Stimulated activated CD8-positive, alpha-beta memory T cell treated with anti-CD3 and anti-CD28 coated beads, Interleukin-12 subunit alpha, Interleukin-12 subunit beta, amount 100 ng/mL, for 24 hours (primary cell): ENCODE measurements at regions not wholly inside any gene's neighbourhood (a gene's known extent, or its start where the extent isn't known, plus 50 kb on each side); places are given as distances from the start of the nearest gene placed in this dataset.
"Not testable (repeated sequence)": the region's sequence is repeated elsewhere in the genome, so short reads cannot be mapped to it uniquely, and the experiment has no call there.

Experiments used
- DNase-seq: peaks from one replicate; pipeline ENCODE4 v3.0.0-alpha.2; 2020; ENCODE audit errors: extremely low read depth

DNA sequence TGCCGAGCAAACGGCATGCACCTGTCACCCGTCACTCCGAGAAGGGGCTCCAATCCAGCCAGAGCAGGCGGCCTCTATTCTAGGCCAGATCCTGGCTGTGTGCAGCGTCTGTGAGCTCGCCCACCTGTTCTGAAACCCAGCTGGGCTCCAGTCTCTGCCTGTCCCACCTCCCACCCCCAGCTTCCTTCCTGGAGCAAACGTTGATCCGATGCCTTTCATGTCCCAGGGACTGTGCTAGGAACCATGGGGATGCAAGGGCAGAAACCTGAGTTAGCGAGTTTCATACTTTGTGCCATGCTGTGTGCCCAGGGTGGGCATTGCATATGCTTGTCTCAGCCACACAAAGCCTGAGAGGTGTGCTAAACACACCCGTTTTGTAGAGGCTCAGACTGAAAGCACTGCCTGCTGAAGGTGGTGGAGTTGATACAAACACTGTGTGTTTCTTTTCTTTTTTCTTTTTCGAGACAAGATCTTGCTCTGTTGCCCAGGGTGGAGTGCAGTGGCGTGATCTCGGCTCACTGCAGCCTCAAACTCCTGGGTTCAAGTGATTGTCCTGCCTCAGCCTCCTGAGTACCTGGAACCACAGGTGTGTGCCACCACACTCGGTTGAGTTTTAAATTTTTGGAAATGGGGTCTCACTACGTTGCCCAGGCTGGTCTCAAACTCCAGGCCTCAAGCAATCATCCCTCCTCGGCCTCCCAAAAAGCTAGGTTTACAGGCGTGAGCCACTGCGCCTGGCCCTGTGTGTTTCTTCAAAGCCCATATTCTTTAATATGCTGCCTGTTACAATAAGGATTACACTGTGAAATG is 84.1 kb upstream of the MED13L start:
- no peak for DNase-seq

DNA sequence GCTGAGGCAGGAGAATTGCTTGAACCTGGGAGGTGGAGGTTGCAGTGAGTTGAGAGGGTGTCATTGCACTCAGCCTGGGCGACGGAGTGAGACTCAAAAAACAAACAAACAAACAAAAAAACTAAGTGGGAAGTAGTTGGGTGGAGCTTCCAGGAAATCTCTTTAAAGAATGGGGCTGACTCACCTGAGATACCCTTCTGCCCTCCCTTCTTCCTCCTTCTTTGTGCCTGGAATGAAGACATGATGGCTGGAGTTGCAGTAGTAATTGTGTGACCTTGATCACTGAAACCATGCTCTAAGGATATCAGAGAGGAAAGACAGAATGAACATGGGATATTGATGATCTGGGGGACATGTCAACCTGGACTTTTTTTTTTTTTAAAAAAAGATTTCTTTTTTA is 87.6 kb upstream of the MED13L start:
- no peak for DNase-seq

DNA sequence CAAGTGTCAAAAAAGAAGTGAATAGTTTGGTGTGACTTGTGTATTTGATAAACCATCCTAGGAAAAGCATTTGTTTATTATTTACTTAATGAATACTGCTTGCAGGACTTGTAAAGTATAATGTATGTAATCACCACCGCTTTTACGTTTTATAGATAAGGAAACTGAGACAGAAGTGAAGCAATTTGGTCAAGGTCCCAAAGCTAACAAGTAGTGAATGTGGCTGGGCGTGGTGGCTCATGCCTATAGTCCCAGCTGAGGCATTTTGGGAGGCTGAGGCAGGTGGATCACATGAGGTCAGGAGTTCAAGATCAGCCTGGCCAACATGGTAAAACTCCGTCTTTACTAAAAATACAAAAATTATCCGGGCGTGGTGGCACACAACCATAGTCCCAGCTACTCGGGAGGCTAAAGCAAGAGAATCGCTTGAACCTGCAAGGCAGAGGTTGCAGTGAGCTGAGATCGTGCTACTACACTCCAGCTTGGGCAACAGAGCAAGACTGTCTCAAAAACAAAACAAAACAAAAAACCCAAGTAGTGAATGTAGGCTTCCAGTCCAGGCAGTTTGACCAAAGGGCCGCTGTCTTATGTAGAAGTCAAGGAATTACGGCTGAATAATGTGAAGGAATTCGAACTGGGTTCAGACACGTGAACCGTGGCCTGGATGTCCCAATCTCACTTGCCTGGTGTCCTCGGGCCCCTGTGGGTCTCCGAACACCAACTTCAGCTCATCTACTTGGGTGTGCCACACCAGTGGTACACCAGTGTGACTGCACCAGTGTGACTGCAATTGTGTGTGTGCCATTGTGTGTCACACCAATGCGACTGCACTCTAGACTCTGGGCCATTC is 88.3 kb upstream of the MED13L start:
- DNase-seq = no peak

DNA sequence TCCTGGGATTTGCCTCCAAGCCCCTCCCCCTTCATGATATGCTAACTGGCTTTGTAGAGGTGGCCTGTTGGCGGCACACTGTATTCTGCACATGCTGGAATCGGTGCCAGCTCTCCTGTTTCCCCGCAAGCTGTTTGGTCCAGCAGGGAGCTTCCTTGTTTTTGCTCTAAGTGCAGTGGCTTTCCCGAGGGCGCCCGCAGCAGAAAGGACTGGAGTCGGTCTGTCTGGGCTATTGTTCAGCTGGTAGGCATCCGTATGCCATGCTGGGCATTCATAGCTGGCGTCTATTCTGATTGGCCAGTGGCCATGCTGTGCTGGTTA is 88.9 kb upstream of the MED13L start:
- no peak for DNase-seq

DNA sequence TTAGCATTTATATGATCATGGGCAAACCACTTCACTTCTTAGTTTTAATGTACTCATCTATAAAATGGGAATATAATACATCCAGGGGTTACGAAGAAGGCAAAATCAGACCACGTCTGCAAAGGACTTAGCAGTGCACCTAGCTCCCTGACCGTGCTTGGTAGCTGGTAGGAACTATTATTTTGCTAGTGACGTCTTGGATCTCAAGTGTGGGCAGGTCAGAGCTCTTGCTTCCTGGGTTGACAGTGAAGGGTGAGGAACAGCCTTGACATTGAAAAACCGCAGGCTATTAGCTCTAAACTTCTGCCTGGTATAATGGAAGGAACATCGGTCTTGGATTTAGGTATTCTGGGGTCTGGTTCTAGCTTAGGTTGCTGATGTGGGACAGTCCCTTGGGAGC is 89.3 kb upstream of the MED13L start:
- no peak for DNase-seq

DNA sequence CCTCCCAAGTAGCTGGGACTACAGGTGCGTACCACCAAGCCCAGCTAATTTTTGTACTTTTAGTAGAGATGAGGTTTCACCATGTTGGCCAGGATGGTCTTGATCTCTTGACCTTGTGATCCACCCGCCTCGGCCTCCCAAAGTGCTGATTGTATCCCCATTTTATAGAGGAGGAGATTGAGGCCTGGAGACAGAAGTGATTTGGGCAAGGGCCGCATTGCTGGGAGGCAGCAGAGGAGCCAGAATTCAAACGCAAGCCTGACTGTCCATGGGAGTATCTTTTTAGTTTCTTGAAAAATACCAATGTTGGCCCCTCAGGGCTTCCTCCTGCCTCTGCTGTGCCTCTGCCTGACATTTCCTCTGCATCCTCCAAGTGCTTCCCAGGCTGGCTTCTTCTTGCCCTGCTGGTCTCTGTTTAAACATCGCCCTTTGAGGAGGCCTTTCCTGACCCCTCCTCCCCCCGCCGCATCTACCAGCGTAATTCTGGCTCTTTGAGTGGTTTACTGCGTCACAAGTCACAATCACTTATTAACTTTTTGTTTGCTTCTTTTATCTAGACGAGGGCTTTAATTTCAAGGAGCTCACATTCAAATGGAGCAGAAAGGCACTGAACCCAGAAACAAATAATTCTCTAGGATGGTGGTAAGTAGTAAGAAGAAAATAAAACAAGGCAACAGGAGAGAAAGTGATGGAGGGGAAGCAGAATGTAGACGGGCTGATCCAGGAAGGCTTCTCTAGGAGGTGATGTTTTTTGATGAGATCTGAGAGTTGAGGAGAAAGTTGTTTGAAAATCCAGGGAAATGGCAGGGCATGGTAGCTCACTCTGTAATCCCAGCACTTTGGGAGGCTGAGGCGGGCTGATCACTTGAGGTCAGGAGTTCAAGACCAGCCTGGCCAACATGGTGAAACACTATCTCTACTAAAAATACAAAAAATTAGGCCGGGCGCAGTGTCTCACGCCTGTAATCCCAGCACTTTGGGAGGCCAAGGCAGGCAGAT is 91.0 kb upstream of the MED13L start:
- DNase-seq = no peak

DNA sequence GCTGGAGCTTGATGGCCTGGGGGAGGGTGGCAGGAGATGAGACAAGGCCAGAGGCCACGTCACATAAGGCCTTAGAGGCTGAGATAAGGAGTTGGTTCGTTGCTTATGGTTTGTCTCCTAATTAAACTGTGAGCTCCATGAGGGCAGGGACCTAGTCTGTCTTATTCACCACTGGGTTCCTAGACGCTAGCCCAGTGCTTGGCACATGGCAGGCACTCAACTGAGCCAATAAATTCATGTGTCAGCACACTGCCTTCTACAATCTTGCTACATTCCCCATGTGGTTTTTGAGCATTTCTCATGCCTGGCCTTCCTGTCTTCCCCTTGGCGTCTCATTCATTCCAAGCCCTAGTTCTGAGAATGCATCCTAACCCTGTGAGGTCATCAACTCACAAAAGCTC is 92.5 kb upstream of the MED13L start:
- DNase-seq = no peak

DNA sequence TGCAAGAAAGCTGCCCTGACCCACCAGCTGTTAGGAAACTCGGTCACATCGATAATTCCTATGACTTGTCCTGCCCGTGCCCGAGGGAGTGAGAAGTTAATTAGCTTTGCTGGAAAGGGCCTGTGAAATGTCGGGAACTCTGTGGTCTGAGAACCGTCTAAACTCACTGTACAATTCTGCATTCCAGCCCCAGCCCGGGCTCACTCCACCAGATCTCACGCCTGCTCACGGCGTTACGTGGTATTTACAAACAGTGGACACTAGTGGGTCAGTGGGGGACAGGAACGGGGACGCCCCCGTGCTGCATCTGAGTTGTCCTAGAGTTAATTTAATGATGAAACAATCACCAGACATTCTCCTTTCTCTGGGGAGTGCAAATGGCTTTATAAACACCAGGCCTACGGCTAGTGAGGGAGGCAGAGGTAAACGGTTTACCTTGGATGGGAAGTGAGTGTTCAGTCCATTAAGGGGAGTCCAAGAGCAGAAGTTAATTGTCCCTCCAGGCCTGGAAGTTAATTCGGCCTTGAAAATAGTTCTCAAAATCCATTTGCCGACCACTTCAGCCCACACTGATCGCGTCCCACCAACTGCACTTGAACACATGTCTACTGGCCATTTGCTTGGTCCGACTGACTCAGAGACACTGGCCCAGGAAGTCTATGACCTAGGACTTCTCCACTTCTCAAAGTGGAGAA is 93.5 kb upstream of the MED13L start:
- no peak for DNase-seq

DNA sequence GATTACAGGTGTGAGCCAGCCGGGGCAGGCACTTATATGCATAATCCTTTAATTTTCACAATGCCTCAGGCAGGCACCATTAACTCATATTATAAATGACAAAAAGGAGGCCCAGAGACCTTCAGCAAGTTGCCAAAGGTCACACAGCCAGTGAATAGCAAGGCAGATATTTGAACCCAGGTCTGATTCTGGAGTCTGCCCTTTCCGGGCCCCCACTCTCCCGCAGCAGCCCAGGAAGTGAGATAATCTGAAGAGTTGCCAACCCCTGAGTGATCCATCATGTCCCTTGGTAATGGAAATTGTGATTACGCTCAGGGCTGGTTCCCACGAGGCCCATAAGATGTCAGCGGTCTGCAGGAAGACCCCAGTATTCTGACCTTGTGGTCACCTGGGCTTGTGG is 95.3 kb upstream of the MED13L start:
- no peak for DNase-seq

DNA sequence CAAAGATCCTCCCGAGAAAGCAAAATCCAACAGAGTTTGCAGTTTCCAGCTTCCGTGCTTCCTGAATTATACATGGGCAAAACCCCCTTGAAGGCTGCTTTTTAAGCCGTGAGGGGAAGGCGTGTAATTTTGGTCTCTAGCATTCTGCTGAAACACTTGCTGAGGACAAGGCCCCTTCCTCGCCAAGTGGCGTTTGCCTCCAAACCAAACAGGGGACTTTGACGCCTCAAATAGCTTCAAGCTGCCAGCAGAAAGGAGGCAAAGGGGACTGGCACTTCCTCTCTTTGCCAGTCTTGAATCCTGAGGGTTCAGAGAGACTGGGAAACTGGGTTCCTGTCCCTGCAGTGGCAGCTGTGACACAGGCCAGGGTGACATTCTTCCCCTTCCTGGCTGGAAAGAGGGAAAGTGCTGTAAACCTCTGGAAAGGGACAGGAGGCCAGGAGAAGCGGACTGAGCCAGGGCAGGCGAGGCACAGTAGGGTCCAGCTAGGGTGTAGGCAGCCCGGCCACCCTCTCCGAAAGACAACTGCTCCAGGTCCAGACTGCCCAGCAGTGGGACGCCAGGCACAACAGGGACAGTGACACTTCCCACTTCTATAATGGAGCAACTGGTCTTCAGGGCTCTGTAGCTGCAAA is 96.2 kb upstream of the MED13L start:
- DNase-seq = no peak

DNA sequence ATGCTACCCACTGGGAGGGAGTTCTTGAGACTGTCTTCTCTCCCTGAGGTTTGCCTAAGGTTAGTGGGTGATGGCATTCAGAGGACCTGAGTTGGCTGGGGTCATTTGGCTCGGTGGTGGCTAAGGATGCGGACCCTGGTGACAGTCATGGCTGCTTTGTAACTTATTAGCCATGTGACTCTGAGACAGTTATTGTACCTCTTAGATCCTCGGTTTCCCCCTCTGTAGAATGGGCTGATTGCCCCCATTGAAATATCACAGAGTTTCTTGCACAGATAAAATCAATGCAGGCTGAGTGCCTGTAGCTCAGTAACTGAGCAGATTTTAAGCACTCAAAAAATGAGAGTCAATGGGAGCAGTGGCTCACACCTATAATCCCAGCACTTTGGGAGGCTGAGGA is 96.7 kb upstream of the MED13L start:
- DNase-seq = no peak

DNA sequence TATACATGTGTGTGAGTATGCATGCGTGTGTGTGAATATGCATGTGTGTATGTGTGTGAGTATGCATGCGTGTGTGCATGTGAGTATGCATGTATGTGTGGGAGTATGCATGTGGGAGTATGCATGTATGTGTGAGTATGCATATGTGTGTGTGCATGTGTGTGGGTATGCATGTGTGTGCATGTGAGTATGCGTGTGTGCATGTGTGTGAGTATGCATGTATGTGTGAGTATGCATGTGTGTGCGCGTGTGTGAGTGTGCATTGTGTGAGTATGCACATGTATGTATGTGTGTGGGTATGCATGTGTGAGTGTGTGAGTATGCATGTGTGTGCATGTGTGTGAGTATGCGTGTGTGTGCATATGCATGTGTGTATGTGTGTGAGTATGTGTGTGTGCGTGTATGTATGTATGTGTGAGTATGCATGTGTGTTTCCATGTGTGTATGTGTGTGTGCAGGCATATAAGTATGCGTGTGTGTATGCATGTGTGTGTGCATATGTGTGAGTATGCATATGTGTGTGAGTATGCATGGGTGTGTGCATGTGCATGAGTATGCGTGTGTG is 97.9 kb upstream of the MED13L start:
- no peak for DNase-seq

DNA sequence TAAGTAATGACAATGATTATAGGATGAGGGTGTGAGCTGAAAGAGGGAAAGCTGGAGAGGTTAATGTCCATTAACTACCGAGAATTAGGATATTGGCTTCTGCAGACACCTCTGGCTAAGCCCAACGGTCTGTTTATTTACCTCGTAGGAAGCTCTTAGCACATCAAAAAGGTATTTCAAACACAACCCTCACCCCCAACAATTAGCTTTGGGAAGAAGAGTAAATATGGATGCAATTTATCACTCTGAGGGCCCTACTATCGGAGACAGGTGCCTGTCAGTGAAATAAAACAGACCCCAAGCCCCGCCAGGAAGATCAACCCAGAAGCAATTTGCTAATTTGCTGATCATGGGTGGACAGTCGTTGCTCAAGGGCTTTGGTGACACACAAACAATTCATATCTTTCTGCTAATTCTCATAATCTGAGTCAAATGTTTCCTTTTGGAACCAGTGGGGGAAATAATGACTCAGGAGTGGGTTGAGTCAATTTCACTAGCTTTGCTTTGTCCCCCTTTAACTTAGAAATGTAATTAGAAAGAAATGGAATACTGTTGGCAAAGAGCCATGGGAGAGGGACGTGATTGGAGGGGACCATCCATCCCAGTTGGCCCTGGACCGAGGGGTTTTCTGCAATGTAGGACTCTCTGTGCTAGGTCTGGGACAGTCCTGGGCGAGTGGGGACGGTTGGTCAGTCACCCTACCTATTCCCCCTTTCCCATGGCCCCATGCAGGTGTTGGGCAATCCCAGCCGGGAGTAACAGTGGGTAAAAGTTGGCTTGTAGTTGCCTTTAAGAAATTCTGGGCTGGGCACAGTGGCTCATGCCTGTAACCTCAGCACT is 99.1 kb upstream of the MED13L start:
- no peak for DNase-seq

DNA sequence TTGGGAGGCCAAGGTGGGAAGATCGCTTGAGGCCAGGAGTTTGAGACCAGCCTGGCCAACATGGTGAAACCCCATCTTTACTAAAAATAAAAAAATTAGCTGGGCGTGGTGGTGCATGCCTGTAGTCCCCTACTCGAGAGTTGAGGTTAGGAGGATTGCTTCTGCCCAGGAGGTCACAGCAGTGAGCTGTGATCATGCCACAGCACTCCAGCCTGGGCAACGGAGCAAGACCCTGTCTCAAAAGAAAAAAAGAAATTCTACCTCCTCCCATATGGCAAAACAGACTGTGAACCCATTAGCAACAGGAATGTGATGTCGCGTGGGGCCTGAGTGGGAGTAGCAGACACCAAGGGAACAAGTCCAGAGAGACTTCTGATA is 99.7 kb upstream of the MED13L start:
- not testable (repeated sequence) for DNase-seq

DNA sequence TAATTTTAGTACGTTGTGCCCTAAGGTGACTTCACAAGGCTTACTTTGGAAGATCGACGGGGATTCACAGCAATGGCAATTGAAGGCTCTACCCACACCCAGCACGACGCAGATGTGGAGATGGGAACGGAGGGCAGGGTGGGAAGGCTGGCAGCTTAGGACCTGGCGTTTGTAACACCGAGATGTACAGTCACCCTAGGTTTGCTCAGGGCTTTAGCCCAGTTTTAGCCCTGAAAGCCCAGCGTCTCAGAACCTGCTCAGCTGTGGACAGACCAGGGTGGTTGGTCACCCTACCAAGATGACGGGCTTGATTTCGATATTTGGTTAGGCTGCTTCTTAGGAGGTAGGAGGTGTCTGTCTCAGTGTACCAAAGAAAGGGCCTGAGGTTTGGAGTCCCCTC is 100.5 kb upstream of the MED13L start:
- DNase-seq = no peak

DNA sequence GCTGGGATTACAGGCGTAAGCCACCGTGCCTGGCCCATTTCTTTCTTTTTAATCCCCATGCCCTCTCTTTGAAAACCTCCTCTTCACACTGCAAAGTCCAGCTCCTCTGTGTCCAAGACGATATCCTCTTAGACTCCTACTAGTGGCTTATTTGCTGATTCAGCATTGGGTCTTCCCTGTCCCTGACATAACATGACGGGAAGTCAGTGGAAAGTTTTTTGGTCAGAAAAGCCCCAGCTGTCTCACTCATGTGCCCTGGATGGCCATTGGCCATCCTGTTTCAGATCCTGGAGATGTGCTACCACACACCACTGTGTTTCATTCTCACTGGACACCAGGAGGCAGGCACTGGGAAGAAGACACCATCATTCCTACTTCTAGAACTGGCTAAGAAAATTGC is 102.6 kb upstream of the MED13L start:
- DNase-seq = no peak

DNA sequence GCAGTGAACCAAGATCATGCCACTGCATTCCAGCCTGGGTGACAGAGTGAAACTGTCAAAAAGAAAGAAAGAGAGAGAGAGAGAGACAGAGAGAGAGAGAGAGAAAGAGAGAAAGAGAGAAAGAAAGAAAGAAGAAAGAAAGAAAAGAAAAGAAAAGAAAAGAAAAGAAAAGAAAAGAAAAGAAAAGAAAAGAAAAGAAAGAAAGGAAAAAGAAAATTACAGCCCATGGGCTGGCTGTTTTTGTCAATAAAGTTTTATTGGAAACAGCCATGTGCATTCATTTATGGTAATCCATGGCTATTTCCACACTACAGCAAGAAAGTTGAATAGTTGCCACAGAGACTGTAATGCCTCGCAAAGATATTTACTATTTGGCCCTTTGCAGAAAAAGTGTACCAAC is 103.2 kb upstream of the MED13L start:
- not testable (repeated sequence) for DNase-seq

DNA sequence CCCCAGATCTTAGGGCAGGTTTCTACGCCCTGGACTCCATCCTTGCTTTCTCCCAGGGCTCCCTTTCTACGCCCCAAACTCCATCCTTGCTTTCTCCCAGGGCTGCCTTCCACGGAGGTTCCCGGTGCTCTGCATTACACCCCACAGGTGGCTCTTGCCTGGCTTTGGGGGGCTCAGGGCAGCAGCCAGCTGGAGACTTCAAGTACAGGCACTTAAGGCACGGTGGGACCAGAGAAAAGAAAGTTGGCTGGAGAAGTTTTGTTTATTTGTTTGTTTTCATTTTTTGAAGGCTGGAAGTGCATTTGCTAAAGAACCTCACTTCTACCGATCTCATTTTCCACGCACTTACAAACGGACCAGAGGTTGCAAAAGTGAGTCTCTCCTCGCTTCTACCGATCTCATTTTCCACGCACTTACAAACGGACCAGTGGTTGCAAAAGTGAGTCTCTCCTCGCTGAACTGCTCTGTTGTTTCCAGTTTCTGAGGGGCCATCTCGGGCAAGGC is 103.8 kb upstream of the MED13L start:
- DNase-seq = no peak
